Naive thymus-derived CD4-positive, alpha-beta T cell (primary cell): ENCODE measurements at regions not wholly inside any gene's neighbourhood (a gene's known extent, or its start where the extent isn't known, plus 50 kb on each side); places are given as distances from the start of the nearest gene placed in this dataset.

Experiments
- ATAC-seq: fragments of 150-1000 bp; cut with Tn5 transposase; 2 replicates; pipeline ENCODE4 v1.10.0; 2021; ENCODE audit warnings: mild to moderate bottlenecking, moderate library complexity
- CTCF ChIA-PET: fragments of 350-600 bp; sonication (Branson Sonifier 250); formaldehyde crosslinking; loops from one replicate; lab custom pipeline; 2021; ENCODE audit warnings: antibody characterized with exemption; lab: Charles Lee
- POLR2A ChIA-PET: fragments of 350-600 bp; sonication (Branson Sonifier 250); formaldehyde crosslinking; loops from one replicate; lab custom pipeline; 2021; ENCODE audit warnings: antibody characterized with exemption, inconsistent platforms; lab: Charles Lee
- DNase-seq, 9 donors: peaks; one replicate each; pipeline versions ENCODE4 v3.0.0 to v3.0.0-alpha.2; 2020 to 2022; ENCODE audit warnings: mixed read lengths in 1 of 9
- H3K27ac ChIP-seq: one replicate; pipeline ENCODE4 v1.7.0; 2013; ENCODE audit warnings: mild to moderate bottlenecking, low read depth, low read length, moderate library complexity
- H3K27me3 ChIP-seq, 2 donors: one replicate each; pipeline ENCODE4 v1.7.0; 2013; ENCODE audit warnings: low read length in 2 of 2, mild to moderate bottlenecking in 2 of 2, moderate library complexity in 2 of 2; ENCODE audit not compliant: control insufficient read depth in 2 of 2, insufficient read depth in 2 of 2
- H3K36me3 ChIP-seq, 3 experiments: 1 replicate in 2 of 3; 2 replicates in 1 of 3; pipeline ENCODE4 v1.7.0; 2013; ENCODE audit warnings: low read length in 3 of 3, mild to moderate bottlenecking in 3 of 3, moderate library complexity in 1 of 3; ENCODE audit not compliant: insufficient read depth in 3 of 3, control insufficient read depth in 2 of 3
- H3K4me1 ChIP-seq, 2 donors: one replicate each; pipeline ENCODE4 v1.7.0; 2013; ENCODE audit warnings: low read length in 2 of 2, mild to moderate bottlenecking in 2 of 2, moderate library complexity in 1 of 2; ENCODE audit not compliant: control insufficient read depth in 2 of 2, insufficient read depth in 2 of 2
- H3K4me3 ChIP-seq: 2 replicates; pipeline ENCODE4 v1.7.0; 2013; ENCODE audit warnings: mild to moderate bottlenecking, low read length
- H3K9me3 ChIP-seq, 3 experiments: 1 replicate in 2 of 3; 2 replicates in 1 of 3; pipeline ENCODE4 v1.7.0; 2013; ENCODE audit warnings: low read length in 3 of 3; ENCODE audit not compliant: control insufficient read depth in 2 of 3
- H3K27ac Mint-ChIP-seq, 9 donors: one replicate each; pipeline ENCODE4 v1.8.0; 2020 to 2022; ENCODE audit warnings: mixed read lengths in 9 of 9, mild to moderate bottlenecking in 8 of 9, moderate library complexity in 5 of 9, inconsistent platforms in 2 of 9
- H3K27me3 Mint-ChIP-seq, 5 donors: one replicate each; pipeline ENCODE4 v1.8.0; 2021 to 2022; ENCODE audit warnings: mixed read lengths in 5 of 5, mild to moderate bottlenecking in 1 of 5
- H3K36me3 Mint-ChIP-seq, 5 donors: one replicate each; pipeline ENCODE4 v1.8.0; 2020 to 2022; ENCODE audit warnings: mixed read lengths in 5 of 5, mild to moderate bottlenecking in 3 of 5, inconsistent platforms in 1 of 5
- H3K4me1 Mint-ChIP-seq, 7 donors: one replicate each; pipeline ENCODE4 v1.8.0; 2020 to 2022; ENCODE audit warnings: mixed read lengths in 7 of 7, mild to moderate bottlenecking in 3 of 7, inconsistent platforms in 1 of 7
- H3K4me3 Mint-ChIP-seq, 10 donors: one replicate each; pipeline ENCODE4 v1.8.0; 2020 to 2022; ENCODE audit warnings: mild to moderate bottlenecking in 10 of 10, mixed read lengths in 10 of 10, moderate library complexity in 6 of 10, inconsistent platforms in 2 of 10
- H3K9me3 Mint-ChIP-seq, 11 donors: one replicate each; pipeline ENCODE4 v1.8.0; 2020 to 2022; ENCODE audit warnings: mixed read lengths in 11 of 11, mild to moderate bottlenecking in 4 of 11, inconsistent platforms in 1 of 11, moderate library complexity in 1 of 11
- intact Hi-C, 2 donors: fragments of 100-400 bp; cut with micrococcal nuclease; formaldehyde crosslinking; loops; one replicate each; pipeline ENCODE4 v1.15.1; 2023

DNA sequence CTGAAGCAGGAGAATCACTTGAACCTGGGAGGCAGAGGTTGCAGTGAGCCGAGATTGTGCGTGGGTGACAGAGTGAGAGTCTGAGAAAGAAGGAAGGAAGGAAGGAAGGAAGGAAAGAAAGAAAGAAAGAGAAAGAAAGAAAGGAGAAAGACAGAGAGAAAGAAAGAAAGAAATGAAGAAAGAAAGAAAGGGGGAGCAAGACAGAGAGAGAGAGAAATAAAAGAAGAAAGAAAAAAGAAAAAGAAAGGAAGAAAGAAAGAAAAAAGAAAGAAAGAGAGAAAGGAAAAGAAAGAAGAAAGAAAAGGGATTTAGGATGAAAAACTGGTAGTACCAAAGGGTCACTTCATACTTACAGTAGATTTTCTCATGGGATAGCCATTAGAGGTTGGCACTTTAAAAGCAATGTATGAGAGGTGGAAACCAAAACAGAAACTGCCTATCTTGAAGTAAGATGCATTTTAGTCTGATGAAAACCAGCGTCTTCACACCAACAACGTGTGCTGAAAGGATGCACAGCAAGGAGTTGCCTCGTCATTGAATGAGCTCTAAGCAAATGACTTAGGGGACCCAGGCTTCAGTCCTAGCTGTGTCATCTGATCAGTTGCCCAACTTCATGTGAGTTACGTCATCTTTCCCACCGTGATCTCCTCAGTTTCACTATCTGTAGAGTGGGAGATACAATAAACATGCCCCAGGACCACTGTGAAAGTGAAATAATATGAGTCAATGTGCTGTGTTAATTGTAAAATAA is 133.9 kb upstream of the NEDD9 start:
- H3K9me3 Mint-ChIP-seq: peaks cover 0 to 5% (median 0%) of the 10 kb centered on the region in 11 donors
- ChIA-PET CTCF (no interaction called here), POLR2A (no interaction called here)
- peak; percentile 89 for ATAC-seq
- Histone ChIP-seq H3K4me3 (no peak overlapping the region), H3K9me3 (no peaks in the 10 kb centered on the region), H3K27ac (no peak overlapping the region), H3K36me3 (peaks cover 0 to 10% (median 0%) of the 10 kb centered on the region in 3 experiments), H3K27me3 (no peaks in the 10 kb centered on the region), H3K4me1 (peaks cover 0 to 22% of the 10 kb centered on the region in 2 donors)
- peaks cover 5 to 74% (median 56%) of the 10 kb centered on the region in 5 donors for H3K36me3 Mint-ChIP-seq
- peak in 1 of 9 donors; percentile 46 for DNase-seq
- no peaks in the 10 kb centered on the region for H3K27me3 Mint-ChIP-seq
- peaks cover 50 to 87% (median 77%) of the 10 kb centered on the region in 7 donors for H3K4me1 Mint-ChIP-seq
- peak overlapping the region in 8 of 10 donors; percentile 9 to 73 (median 45) for H3K4me3 Mint-ChIP-seq
- intact Hi-C loops: loop anchor here in 1 of 2 donors (1.0 to 5.0 kb wide), 5 partner anchors 12 to 134 kb away; partner anchors contain the start of gene NEDD9
- H3K27ac Mint-ChIP-seq: peak overlapping the region in 7 of 9 donors; percentile 38 to 90 (median 56)

GRCh38 chr6:11364971-11365397 is 132.5 kb upstream of the NEDD9 start:
- Mint-ChIP-seq H3K4me3 (peak overlapping the region in 1 of 10 donors; percentile 30), H3K27me3 (no peaks in the 10 kb centered on the region), H3K9me3 (peaks cover 0 to 15% (median 6%) of the 10 kb centered on the region in 11 donors), H3K27ac (peak overlapping the region in 4 of 9 donors; percentile 50 to 84 (median 64)), H3K4me1 (peaks cover 46 to 86% (median 77%) of the 10 kb centered on the region in 7 donors), H3K36me3 (peaks cover 17 to 78% (median 61%) of the 10 kb centered on the region in 5 donors)
- ATAC-seq (no peak), DNase-seq (no peak)
- peaks cover 0 to 22% of the 10 kb centered on the region in 2 donors for H3K4me1 ChIP-seq
- ChIA-PET CTCF (no interaction called here), POLR2A (no interaction called here)
- no peak overlapping the region for H3K27ac ChIP-seq
- H3K9me3 ChIP-seq: no peaks in the 10 kb centered on the region
- H3K36me3 ChIP-seq: peaks cover 0 to 23% (median 0%) of the 10 kb centered on the region in 3 experiments
- H3K27me3 ChIP-seq: no peaks in the 10 kb centered on the region
- no peak overlapping the region for H3K4me3 ChIP-seq
- intact Hi-C loops: loop anchor here in 1 of 2 donors (5.0 kb wide), 1 partner anchor 47 kb away; no protein-coding TSS in a partner anchor

- H3K4me3 Mint-ChIP-seq: no peak overlapping the region
- Histone ChIP-seq H3K4me1 (peaks cover 0 to 22% of the 10 kb centered on the region in 2 donors), H3K4me3 (no peak overlapping the region), H3K27ac (no peak overlapping the region), H3K36me3 (peaks cover 0 to 24% (median 0%) of the 10 kb centered on the region in 3 experiments), H3K9me3 (no peaks in the 10 kb centered on the region), H3K27me3 (no peaks in the 10 kb centered on the region)
- peaks cover 23 to 80% (median 67%) of the 10 kb centered on the region in 5 donors for H3K36me3 Mint-ChIP-seq
- peak overlapping the region in 5 of 9 donors; percentile 23 to 45 (median 30) for H3K27ac Mint-ChIP-seq
- H3K27me3 Mint-ChIP-seq: no peaks in the 10 kb centered on the region
- ATAC-seq: no peak
- ChIA-PET POLR2A (no interaction called here), CTCF (no interaction called here)
- H3K9me3 Mint-ChIP-seq: peaks cover 0 to 20% (median 9%) of the 10 kb centered on the region in 11 donors
- peak in 1 of 9 donors; percentile 60 for DNase-seq
- intact Hi-C loops: no loop called here
- peaks cover 43 to 89% (median 82%) of the 10 kb centered on the region in 7 donors for H3K4me1 Mint-ChIP-seq
Measured at GRCh38 chr6:11363881-11364576, 131.6 kb upstream of the NEDD9 start.

DNA sequence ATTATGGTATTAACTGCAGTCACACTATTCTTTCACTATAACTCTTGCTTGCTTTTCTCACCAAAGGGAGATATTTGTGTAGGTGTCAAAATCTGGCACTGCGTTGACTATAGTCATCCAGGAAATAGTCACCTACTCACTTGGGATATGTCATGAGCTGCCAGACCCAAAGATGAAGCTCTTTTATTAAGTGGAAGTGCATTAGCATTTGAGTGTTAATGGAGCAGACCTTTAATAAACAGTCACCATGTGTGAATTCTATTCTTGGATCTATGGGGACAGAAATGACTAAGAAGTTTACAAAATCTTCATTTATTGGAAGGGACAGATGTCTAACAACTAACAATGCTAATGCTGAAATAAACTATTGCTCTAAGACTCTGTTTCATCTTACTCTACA is 130.1 kb upstream of the NEDD9 start:
- Mint-ChIP-seq H3K27ac (peak overlapping the region in 1 of 9 donors; percentile 7), H3K4me1 (peaks cover 43 to 87% (median 81%) of the 10 kb centered on the region in 7 donors), H3K36me3 (peaks cover 23 to 80% (median 72%) of the 10 kb centered on the region in 5 donors), H3K27me3 (no peaks in the 10 kb centered on the region), H3K4me3 (no peak overlapping the region), H3K9me3 (peaks cover 0 to 20% (median 9%) of the 10 kb centered on the region in 11 donors)
- H3K36me3 ChIP-seq: peaks cover 0 to 24% (median 0%) of the 10 kb centered on the region in 3 experiments
- ATAC-seq (no peak), DNase-seq (no peak)
- peaks cover under 1 to 17% of the 10 kb centered on the region in 2 donors for H3K4me1 ChIP-seq
- intact Hi-C loops: no loop called here
- no peak overlapping the region for H3K27ac ChIP-seq
- H3K9me3 ChIP-seq: no peaks in the 10 kb centered on the region
- H3K4me3 ChIP-seq: no peak overlapping the region
- ChIA-PET CTCF (no interaction called here), POLR2A (interaction anchor here (0.6 kb wide), 1 partner anchor 415 kb away, joined by 3 read pairs; no protein-coding TSS in a partner anchor)
- no peaks in the 10 kb centered on the region for H3K27me3 ChIP-seq

DNA sequence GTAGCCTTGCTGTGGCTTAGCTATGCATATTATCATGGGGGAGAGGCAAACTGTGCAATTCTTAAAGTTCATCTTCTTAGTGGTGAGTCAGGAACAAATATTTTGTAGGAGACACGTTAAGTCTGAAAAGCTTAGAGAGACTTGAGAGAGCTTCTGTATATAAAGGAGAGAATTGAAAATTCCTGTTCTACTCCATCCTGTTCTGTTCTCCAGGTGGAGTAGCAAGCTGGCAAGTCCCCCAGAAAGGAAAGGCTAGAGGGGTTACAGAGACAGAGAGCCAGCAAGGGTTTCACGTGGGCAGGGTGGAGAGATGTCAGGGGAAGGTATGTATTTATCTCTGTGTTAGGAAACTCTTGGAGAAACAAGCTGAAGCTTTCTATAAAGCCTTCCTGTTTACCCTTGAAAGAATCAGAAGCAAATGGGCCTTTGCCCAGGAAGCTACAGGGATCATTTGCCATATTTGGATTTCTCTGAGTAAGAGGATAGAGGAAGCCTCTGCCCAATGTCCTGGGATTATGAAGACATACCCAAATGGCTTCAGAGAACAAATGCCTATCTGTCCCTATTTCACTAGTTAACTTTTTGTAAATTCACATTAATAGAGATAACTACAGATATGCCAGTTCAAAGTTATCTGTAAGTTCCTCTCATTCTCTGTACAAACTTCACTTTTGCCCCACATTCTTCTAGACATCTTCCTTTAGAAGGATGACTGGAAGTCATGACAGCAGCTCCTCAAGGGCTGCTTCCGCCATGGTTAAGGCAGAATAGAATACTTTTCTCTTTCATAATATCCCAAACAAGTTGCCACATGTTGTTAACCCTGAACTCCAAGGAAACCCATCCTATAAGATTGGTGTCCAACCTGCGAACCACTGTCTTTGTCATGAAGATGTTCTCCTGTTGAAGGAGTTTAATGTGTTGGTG is 126.7 kb upstream of the NEDD9 start:
- H3K4me1 Mint-ChIP-seq: peaks cover 41 to 89% (median 79%) of the 10 kb centered on the region in 7 donors
- H3K27ac ChIP-seq: no peak overlapping the region
- H3K36me3 ChIP-seq: peaks cover 0 to 24% (median 0%) of the 10 kb centered on the region in 3 experiments
- no peaks in the 10 kb centered on the region for H3K9me3 ChIP-seq
- H3K4me3 ChIP-seq: no peak overlapping the region
- no peaks in the 10 kb centered on the region for H3K27me3 ChIP-seq
- no peaks in the 10 kb centered on the region for H3K27me3 Mint-ChIP-seq
- peaks cover 27 to 74% (median 63%) of the 10 kb centered on the region in 5 donors for H3K36me3 Mint-ChIP-seq
- ATAC-seq (no peak), DNase-seq (no peak)
- POLR2A ChIA-PET: interaction anchor here (0.6 to 0.7 kb wide), 2 partner anchors 266 to 1602 kb away, joined by 3 to 4 read pairs; partner anchors contain the start of gene SMIM13
- H3K4me3 Mint-ChIP-seq: peak overlapping the region in 3 of 10 donors; percentile 13 to 42 (median 27)
- H3K9me3 Mint-ChIP-seq: peaks cover 0 to 20% (median 10%) of the 10 kb centered on the region in 11 donors
- CTCF ChIA-PET: no interaction called here
- peak overlapping the region in 7 of 9 donors; percentile 13 to 54 (median 35) for H3K27ac Mint-ChIP-seq
- peaks cover 16 to 26% of the 10 kb centered on the region in 2 donors for H3K4me1 ChIP-seq
- intact Hi-C loops: no loop called here
